B cell (primary cell): ENCODE measurements at regions not wholly inside any gene's neighbourhood (a gene's known extent, or its start where the extent isn't known, plus 50 kb on each side); places are given as distances from the start of the nearest gene placed in this dataset.

Source experiments
- ATAC-seq: fragments of 200-7000 bp; cut with Tn5 transposase; one replicate; pipeline ENCODE4 v1.10.0; 2021; ENCODE audit warnings: low read depth, mild to moderate bottlenecking, moderate number of reproducible peaks, moderate library complexity
- CTCF ChIA-PET: fragments of 350-600 bp; sonication (Branson Sonifier 250); formaldehyde crosslinking; loops from one replicate; lab custom pipeline; 2021; ENCODE audit warnings: antibody characterized with exemption, inconsistent platforms; lab: Charles Lee
- POLR2A ChIA-PET: fragments of 350-600 bp; sonication (Branson Sonifier 250); formaldehyde crosslinking; loops from one replicate; lab custom pipeline; 2021; ENCODE audit warnings: antibody characterized with exemption; lab: Charles Lee
- DNase-seq: peaks from one replicate; pipeline ENCODE4 v3.0.0; 2013
- H2AFZ ChIP-seq: 2 replicates; pipeline ENCODE4 v1.6.1; 2012; ENCODE audit warnings: mild to moderate bottlenecking, low read depth, low read length; ENCODE audit not compliant: insufficient read depth, poor library complexity, severe bottlenecking
- H3K27ac ChIP-seq, 2 donors: 1 replicate in 1 of 2; 2 replicates in 1 of 2; pipeline ENCODE4 v1.5.1; 2012 to 2013; ENCODE audit warnings: low read length in 2 of 2, mild to moderate bottlenecking in 2 of 2, moderate library complexity in 1 of 2
- H3K27me3 ChIP-seq, 4 experiments: fragments of 200-600 bp in 1 of 4; sonication (generic) in 1 of 4; replicated peaks in 1 of 4; 1 replicate in 2 of 4; 2 replicates in 2 of 4; pipeline versions ENCODE4 v1.6.1 to v1.7.0; 2013 to 2016; ENCODE audit warnings: low read length in 3 of 4, mild to moderate bottlenecking in 2 of 4, mixed read lengths in 1 of 4, moderate library complexity in 1 of 4; ENCODE audit not compliant: insufficient read depth in 4 of 4, control insufficient read depth in 3 of 4; ENCODE audit errors: control extremely low read depth in 1 of 4
- H3K36me3 ChIP-seq, 2 experiments: replicated peaks in 1 of 2; 1 replicate in 1 of 2; 2 replicates in 1 of 2; pipeline versions ENCODE4 v1.6.1 to v1.7.1; 2013; ENCODE audit warnings: low read length in 1 of 2; ENCODE audit not compliant: insufficient read depth in 2 of 2, control insufficient read depth in 1 of 2; ENCODE audit errors: control extremely low read depth in 1 of 2, extremely low read depth in 1 of 2
- H3K4me1 ChIP-seq, 2 donors: fragments of 200-600 bp in 1 of 2; sonication (generic) in 1 of 2; 1 replicate in 1 of 2; 2 replicates in 1 of 2; pipeline versions ENCODE4 v1.5.1 to v1.6.1; 2013 to 2017; ENCODE audit warnings: low read length in 2 of 2; ENCODE audit not compliant: control insufficient read depth in 2 of 2, insufficient read depth in 2 of 2
- H3K4me2 ChIP-seq: replicated peaks from 2 replicates; pipeline ENCODE3; 2012; ENCODE audit warnings: mild to moderate bottlenecking, low read depth, low read length; ENCODE audit not compliant: poor library complexity, severe bottlenecking
- H3K4me3 ChIP-seq, 5 experiments: fragments of 200-600 bp in 1 of 5; sonication (generic) in 1 of 5; 1 replicate in 3 of 5; 2 replicates in 2 of 5; pipeline versions ENCODE4 v1.5.1 to v1.7.0; 2011 to 2016; ENCODE audit warnings: low read length in 4 of 5, mild to moderate bottlenecking in 4 of 5, low read depth in 2 of 5, control low read depth in 1 of 5, moderate library complexity in 1 of 5; ENCODE audit not compliant: insufficient read depth in 1 of 5; ENCODE audit errors: control extremely low read depth in 1 of 5, extremely low read depth in 1 of 5
- H3K79me2 ChIP-seq: fragments of 200-600 bp; sonication (generic); one replicate; pipeline ENCODE4 v1.6.0; 2016; ENCODE audit warnings: low read length; ENCODE audit not compliant: control insufficient read depth, insufficient read depth
- H3K9ac ChIP-seq: fragments of 200-600 bp; sonication (generic); 2 replicates; pipeline ENCODE4 v1.6.1; 2017; ENCODE audit warnings: mild to moderate bottlenecking, low read length, moderate library complexity
- H3K9me3 ChIP-seq, 3 donors: one replicate each; pipeline versions ENCODE4 v1.6.1 to v1.7.1; 2013; ENCODE audit warnings: low read length in 2 of 3; ENCODE audit not compliant: control insufficient read depth in 2 of 3, insufficient read depth in 1 of 3; ENCODE audit errors: control extremely low read depth in 1 of 3
- H4K20me1 ChIP-seq: 2 replicates; pipeline ENCODE4 v1.6.0; 2012; ENCODE audit warnings: mild to moderate bottlenecking, low read length; ENCODE audit not compliant: insufficient read depth, control insufficient read depth, poor library complexity, severe bottlenecking
- H3K27ac Mint-ChIP-seq: one replicate; pipeline ENCODE4 v1.8.0; 2021; ENCODE audit warnings: mixed read lengths
- H3K27me3 Mint-ChIP-seq: one replicate; pipeline ENCODE4 v1.8.0; 2021; ENCODE audit warnings: mixed read lengths
- H3K4me1 Mint-ChIP-seq: one replicate; pipeline ENCODE4 v1.8.0; 2021; ENCODE audit warnings: mixed read lengths
- H3K4me3 Mint-ChIP-seq: one replicate; pipeline ENCODE4 v1.8.0; 2021; ENCODE audit warnings: mixed read lengths
- H3K9me3 Mint-ChIP-seq: one replicate; pipeline ENCODE4 v1.8.0; 2022; ENCODE audit warnings: mixed read lengths; ENCODE audit not compliant: insufficient read depth
- CTCF ChIP-seq: fragments of 200-600 bp; IDR thresholded peaks from one replicate; pipeline ENCODE4 v1.8.0; 2022; ENCODE audit warnings: antibody characterized with exemption, mild to moderate bottlenecking
- EZH2 ChIP-seq: IDR thresholded peaks from 2 replicates; pipeline ENCODE4 v1.6.1; 2012; ENCODE audit warnings: borderline replicate concordance, low read depth, mild to moderate bottlenecking, moderate library complexity, low read length; ENCODE audit not compliant: insufficient read depth, poor library complexity, severe bottlenecking
- WGBS: methylation state at CpG from one replicate; pipeline ENCODE4 v1.1.5; 2013; ENCODE audit warnings: missing lambda C conversion rate; ENCODE audit not compliant: insufficient coverage; 5-methylcytosine and 5-hydroxymethylcytosine counted together
- intact Hi-C: fragments of 100-400 bp; cut with micrococcal nuclease; formaldehyde crosslinking; loops from one replicate; pipeline ENCODE4 v1.10.0; 2022

GRCh38 chr3:56966104-56966503 is 94.4 kb upstream of the SPATA12 start:
- Mint-ChIP-seq H3K27me3 (no peaks in the 10 kb centered on the region), H3K4me3 (no peak overlapping the region), H3K4me1 (peaks cover 12% of the 10 kb centered on the region), H3K9me3 (peaks cover 2% of the 10 kb centered on the region), H3K27ac (no peak overlapping the region)
- Histone ChIP-seq H3K79me2 (no peaks in the 10 kb centered on the region), H3K27ac (no peak overlapping the region), H3K4me2 (no peak overlapping the region), H3K27me3 (no peaks in the 10 kb centered on the region), H2AFZ (no peak overlapping the region), H3K9me3 (peaks cover 0 to 9% (median 2%) of the 10 kb centered on the region in 3 donors), H3K4me3 (no peak overlapping the region), H3K36me3 (no peaks in the 10 kb centered on the region), H4K20me1 (no peaks in the 10 kb centered on the region), H3K9ac (no peak overlapping the region), H3K4me1 (peaks cover 5 to 6% of the 10 kb centered on the region in 2 donors)
- TF ChIP-seq EZH2 = no peak
- TF ChIP-seq CTCF = no peak
- ATAC-seq (no peak), DNase-seq (no peak)
- ChIA-PET CTCF (interaction anchor here (0.5 to 1.4 kb wide), 2 partner anchors 23 to 367 kb away, joined by 3 to 4 read pairs; no protein-coding TSS in a partner anchor), POLR2A (no interaction called here)
- WGBS = 83% methylated on average over 1 of the region's 1 CpG
- intact Hi-C loops = no loop called here

GRCh38 chr3:56962922-56963321 is 97.5 kb upstream of the SPATA12 start:
- H3K36me3 ChIP-seq = no peaks in the 10 kb centered on the region
- DNase-seq (no peak), ATAC-seq (no peak)
- POLR2A ChIA-PET = no interaction called here
- H3K4me1 Mint-ChIP-seq = peaks cover 11% of the 10 kb centered on the region
- H3K27ac Mint-ChIP-seq = no peak overlapping the region
- H2AFZ ChIP-seq = no peak overlapping the region
- no peak overlapping the region for H3K4me3 ChIP-seq
- H3K79me2 ChIP-seq = no peaks in the 10 kb centered on the region
- CTCF ChIA-PET = interaction anchor here (1.1 to 1.4 kb wide), 2 partner anchors 8 to 261 kb away, joined by 3 to 4 read pairs; no protein-coding TSS in a partner anchor
- no peak overlapping the region for H3K27ac ChIP-seq
- peaks cover 3% of the 10 kb centered on the region for H3K27me3 Mint-ChIP-seq
- H4K20me1 ChIP-seq = no peaks in the 10 kb centered on the region
- H3K27me3 ChIP-seq = no peaks in the 10 kb centered on the region
- no CpG with 5 or more reads among the region's 2 CpGs for WGBS
- intact Hi-C loops = no loop called here
- no peak overlapping the region for H3K4me2 ChIP-seq
- no peak overlapping the region for H3K4me3 Mint-ChIP-seq
- H3K9me3 ChIP-seq = peaks cover 0 to 9% (median 2%) of the 10 kb centered on the region in 3 donors
- peaks cover 2% of the 10 kb centered on the region for H3K9me3 Mint-ChIP-seq
- peaks cover 0 to 2% of the 10 kb centered on the region in 2 donors for H3K4me1 ChIP-seq
- no peak overlapping the region for H3K9ac ChIP-seq
- TF ChIP-seq EZH2 (no peak), CTCF (no peak)
